HG02981 (cell line): ENCODE measurements at regions not wholly inside any gene's neighbourhood (a gene's known extent, or its start where the extent isn't known, plus 50 kb on each side); places are given as distances from the start of the nearest gene placed in this dataset.

Experiments
- ATAC-seq: cut with Tn5 transposase; IDR thresholded peaks from one replicate; pipeline ENCODE4 v1.9.1; 2021; ENCODE audit warnings: mild to moderate bottlenecking, moderate library complexity; ENCODE audit not compliant: unreplicated experiment

- ATAC-seq, result no peak
Measured at GRCh38 chr2:164439885-164440284, 181.4 kb downstream of the GRB14 start.

- ATAC-seq, result no peak
Measured at GRCh38 chr2:164439235-164439634, 182.0 kb downstream of the GRB14 start.

GRCh38 chr2:164438490-164439205 lies 182.6 kb downstream of the GRB14 start:
- no peak for ATAC-seq

- no peak for ATAC-seq
Measured at GRCh38 chr2:164436131-164436530, 185.2 kb downstream of the GRB14 start.

- ATAC-seq, result no peak
Measured at GRCh38 chr2:164430166-164430783, 191.0 kb downstream of the GRB14 start.

GRCh38 chr2:164429354-164429753 lies 191.9 kb downstream of the GRB14 start:
- no peak for ATAC-seq

- no peak for ATAC-seq
Measured at GRCh38 chr2:164427111-164427510, 194.2 kb downstream of the GRB14 start.

- no peak for ATAC-seq
Measured at GRCh38 chr2:164420787-164421186, 200.5 kb downstream of the GRB14 start.

GRCh38 chr2:164412831-164413230 lies 208.5 kb downstream of the GRB14 start:
- ATAC-seq, result no peak

GRCh38 chr2:164389411-164389810 lies 231.9 kb downstream of the GRB14 start:
- no peak for ATAC-seq

GRCh38 chr2:164388511-164388910 lies 232.8 kb downstream of the GRB14 start:
- ATAC-seq, result peak; percentile 89

GRCh38 chr2:164386231-164386630 lies 235.1 kb downstream of the GRB14 start:
- ATAC-seq, result no peak

- no peak for ATAC-seq
Measured at GRCh38 chr2:164384434-164384833, 236.8 kb downstream of the GRB14 start.

- ATAC-seq, result no peak
Measured at GRCh38 chr2:164371916-164372315, 249.4 kb downstream of the GRB14 start.

GRCh38 chr2:164369366-164369765 lies 251.9 kb downstream of the GRB14 start:
- ATAC-seq, result no peak

GRCh38 chr2:164368896-164369295 lies 252.4 kb downstream of the GRB14 start:
- no peak for ATAC-seq

- ATAC-seq, result no peak
Measured at GRCh38 chr2:164363646-164364045, 257.6 kb downstream of the GRB14 start.

- no peak for ATAC-seq
Measured at GRCh38 chr2:164351536-164351935, 269.7 kb downstream of the GRB14 start.

GRCh38 chr2:164335947-164336346 lies 285.3 kb downstream of the GRB14 start:
- no peak for ATAC-seq

GRCh38 chr2:164335128-164335527 lies 286.2 kb downstream of the GRB14 start:
- no peak for ATAC-seq

- ATAC-seq, result no peak
Measured at GRCh38 chr2:164328310-164328709, 293.0 kb downstream of the GRB14 start.

- no peak for ATAC-seq
Measured at GRCh38 chr2:164323978-164324377, 297.3 kb downstream of the GRB14 start.

- no peak for ATAC-seq
Measured at GRCh38 chr2:164314148-164314547, 307.1 kb downstream of the GRB14 start.
